Endodermal cell (in vitro differentiated cells): ENCODE measurements at regions not wholly inside any gene's neighbourhood (a gene's known extent, or its start where the extent isn't known, plus 50 kb on each side); places are given as distances from the start of the nearest gene placed in this dataset.

Experiments used
- DNase-seq: peaks from one replicate; pipeline ENCODE4 v3.0.0-alpha.2; 2017
- H3K27ac ChIP-seq: 2 replicates; pipeline ENCODE4 v1.5.1; 2013; ENCODE audit warnings: mild to moderate bottlenecking, low read depth, low read length, moderate library complexity
- H3K27me3 ChIP-seq: 2 replicates; pipeline ENCODE4 v1.6.1; 2013; ENCODE audit warnings: mild to moderate bottlenecking, low read length, moderate library complexity; ENCODE audit not compliant: insufficient read depth, control insufficient read depth, poor library complexity, severe bottlenecking
- H3K36me3 ChIP-seq: 2 replicates; pipeline ENCODE4 v1.7.0; 2013; ENCODE audit warnings: mild to moderate bottlenecking, low read length, moderate library complexity; ENCODE audit not compliant: control insufficient read depth, insufficient read depth
- H3K4me1 ChIP-seq: one replicate; pipeline ENCODE4 v1.7.0; 2013; ENCODE audit warnings: low read length; ENCODE audit not compliant: control insufficient read depth, insufficient read depth
- H3K4me3 ChIP-seq: 2 replicates; pipeline ENCODE4 v1.5.1; 2013; ENCODE audit warnings: mild to moderate bottlenecking, low read length, moderate library complexity
- H3K9ac ChIP-seq: 2 replicates; pipeline ENCODE4 v1.6.1; 2013; ENCODE audit warnings: mild to moderate bottlenecking, low read length, moderate library complexity; ENCODE audit not compliant: poor library complexity, severe bottlenecking; ENCODE audit errors: extremely low read depth
- H3K9me3 ChIP-seq: 2 replicates; pipeline ENCODE4 v1.6.1; 2013; ENCODE audit warnings: mild to moderate bottlenecking, low read length, moderate library complexity; ENCODE audit not compliant: control insufficient read depth
- H3K27ac Mint-ChIP-seq: 2 replicates; pipeline ENCODE4 v1.8.0; 2020; ENCODE audit warnings: mixed read lengths
- H3K27me3 Mint-ChIP-seq: 2 replicates; pipeline ENCODE4 v1.8.0; 2021; ENCODE audit warnings: mild to moderate bottlenecking, mixed read lengths; ENCODE audit not compliant: insufficient read depth
- H3K36me3 Mint-ChIP-seq: 2 replicates; pipeline ENCODE4 v1.8.0; 2020; ENCODE audit warnings: low read depth, mixed read lengths
- H3K4me1 Mint-ChIP-seq: 2 replicates; pipeline ENCODE4 v1.8.0; 2020; ENCODE audit warnings: mixed read lengths
- H3K4me3 Mint-ChIP-seq: 2 replicates; pipeline ENCODE4 v1.8.0; 2020; ENCODE audit warnings: mild to moderate bottlenecking, moderate library complexity, mixed read lengths
- H3K9me3 Mint-ChIP-seq: 2 replicates; pipeline ENCODE4 v1.8.0; 2020; ENCODE audit warnings: mild to moderate bottlenecking, mixed read lengths
- CTCF ChIP-seq: fragments of 200-600 bp; sonication (generic); conservative IDR thresholded peaks from 2 replicates; pipeline ENCODE4 v1.5.0; 2021; ENCODE audit warnings: antibody characterized with exemption, mild to moderate bottlenecking
- WGBS, 2 experiments: methylation state at CpG; one replicate each; pipeline versions ENCODE4 v1.1.5 to v1.1.7; 2013; ENCODE audit warnings: missing lambda C conversion rate in 2 of 2, mixed read lengths in 1 of 2; ENCODE audit not compliant: insufficient coverage in 1 of 2, insufficient read length in 1 of 2; 5-methylcytosine and 5-hydroxymethylcytosine counted together

DNA sequence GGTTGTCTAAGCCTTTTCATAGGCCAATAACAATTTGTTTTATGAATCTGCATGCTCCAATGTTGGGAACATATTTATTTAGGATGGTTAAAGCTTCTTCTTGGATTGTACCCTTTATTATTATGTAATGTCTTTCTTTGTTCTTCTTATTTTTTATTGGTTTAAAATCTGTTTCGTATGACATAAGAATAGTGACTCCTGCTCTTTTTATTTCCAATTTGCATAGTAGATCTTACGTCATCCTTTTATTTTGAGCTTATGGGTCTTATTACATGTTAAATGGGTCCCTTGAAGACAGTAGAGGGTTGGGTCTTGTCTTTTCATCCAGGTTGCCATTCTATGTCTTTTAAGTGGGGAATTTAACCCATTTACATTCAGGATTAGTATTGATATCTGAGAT, 561.9 kb upstream of the GHITM start:
- 83% methylated on average over 2 of the region's 2 CpGs; no CpG with 5 or more reads in 1 of the 2 experiments for WGBS, 2 experiments
- no peak overlapping the region for H3K27ac ChIP-seq

GRCh38 chr10:83580373-83581012, 558.8 kb upstream of the GHITM start:
- no peaks in the 10 kb centered on the region for H3K36me3 ChIP-seq
- no peak overlapping the region for H3K4me3 ChIP-seq
- no peak overlapping the region for H3K27ac Mint-ChIP-seq
- DNase-seq, result no peak
- H3K9me3 Mint-ChIP-seq, result peaks cover 10% of the 10 kb centered on the region
- no peak overlapping the region for H3K27ac ChIP-seq
- H3K27me3 Mint-ChIP-seq, result no peaks in the 10 kb centered on the region
- no peaks in the 10 kb centered on the region for H3K36me3 Mint-ChIP-seq
- H3K9me3 ChIP-seq, result peaks cover 18% of the 10 kb centered on the region
- H3K27me3 ChIP-seq, result no peaks in the 10 kb centered on the region
- no peaks in the 10 kb centered on the region for H3K4me1 ChIP-seq
- no peak overlapping the region for H3K9ac ChIP-seq
- WGBS, 2 experiments, result 83 to 94% methylated on average over 1 to 4 of the region's 4 CpGs
- no peak for TF ChIP-seq CTCF
- no peak overlapping the region for H3K4me3 Mint-ChIP-seq
- H3K4me1 Mint-ChIP-seq, result peaks cover 1% of the 10 kb centered on the region

More for the DNA sequence above, 561.9 kb upstream of the GHITM start:
- Histone ChIP-seq H3K4me1 (no peaks in the 10 kb centered on the region), H3K4me3 (no peak overlapping the region), H3K9ac (no peak overlapping the region), H3K36me3 (no peaks in the 10 kb centered on the region), H3K27me3 (no peaks in the 10 kb centered on the region), H3K9me3 (peaks cover 18% of the 10 kb centered on the region)
- Mint-ChIP-seq H3K4me1 (no peaks in the 10 kb centered on the region), H3K27me3 (no peaks in the 10 kb centered on the region), H3K36me3 (no peaks in the 10 kb centered on the region), H3K4me3 (no peak overlapping the region), H3K9me3 (peaks cover 10% of the 10 kb centered on the region), H3K27ac (no peak overlapping the region)
- DNase-seq, result no peak
- TF ChIP-seq CTCF, result no peak

DNA sequence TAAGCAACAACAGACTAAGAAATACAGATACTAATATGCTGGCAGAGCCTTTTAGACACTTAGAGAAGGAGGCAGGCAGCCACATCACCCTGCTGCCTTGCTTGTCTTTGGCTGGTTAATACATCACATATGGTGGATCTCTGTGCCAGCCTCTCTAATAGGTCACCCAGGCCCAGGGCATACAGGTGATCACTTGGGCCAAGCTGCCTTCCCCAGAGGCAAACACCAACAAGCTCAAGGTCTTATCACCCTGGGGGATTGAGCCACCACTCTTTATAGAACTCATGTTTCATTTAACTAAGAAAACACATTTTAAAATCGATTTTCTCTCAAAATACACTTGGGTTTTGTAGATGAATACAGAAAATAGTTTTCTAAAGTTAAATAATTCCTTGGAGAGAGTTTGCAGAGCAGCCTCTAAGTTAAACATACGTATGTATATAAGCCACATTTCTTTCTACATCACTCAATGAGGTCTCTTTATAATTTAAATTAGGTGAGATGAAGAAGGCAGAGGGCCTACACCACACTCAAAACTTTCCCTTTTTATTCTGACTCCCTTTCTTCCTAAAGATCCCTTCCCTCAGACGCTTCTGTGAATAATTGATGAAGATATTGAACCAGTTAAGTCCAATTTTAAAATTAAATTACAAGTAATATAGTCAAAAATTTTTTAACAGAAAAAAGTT, 556.8 kb upstream of the GHITM start:
- Mint-ChIP-seq H3K27ac (no peak overlapping the region), H3K36me3 (no peaks in the 10 kb centered on the region), H3K4me3 (no peak overlapping the region), H3K4me1 (peaks cover 6% of the 10 kb centered on the region), H3K9me3 (peaks cover 4% of the 10 kb centered on the region), H3K27me3 (no peaks in the 10 kb centered on the region)
- no CpG with 5 or more reads among the region's 3 CpGs for WGBS, 2 experiments
- DNase-seq, result no peak
- no peak for TF ChIP-seq CTCF
- Histone ChIP-seq H3K4me3 (no peak overlapping the region), H3K4me1 (peaks cover 6% of the 10 kb centered on the region), H3K9ac (no peak overlapping the region), H3K27me3 (no peaks in the 10 kb centered on the region), H3K27ac (no peak overlapping the region), H3K36me3 (no peaks in the 10 kb centered on the region), H3K9me3 (peaks cover 10% of the 10 kb centered on the region)
